HL-60 (cell line): ENCODE measurements at regions not wholly inside any gene's neighbourhood (a gene's known extent, or its start where the extent isn't known, plus 50 kb on each side); places are given as distances from the start of the nearest gene placed in this dataset.
"Not testable (repeated sequence)": the region's sequence is repeated elsewhere in the genome, so short reads cannot be mapped to it uniquely, and the experiment has no call there.

Experiments
- DNase-seq, 2 experiments: peaks; one replicate each; pipeline ENCODE4 v3.0.0-alpha.2; 2010 to 2020; ENCODE audit warnings: low read depth in 1 of 2, low spot score in 1 of 2
- H3K27ac ChIP-seq: fragments of 250-450 bp; sonication (Bioruptor Pico); replicated peaks from 2 replicates; pipeline ENCODE4 v1.5.1; 2020; ENCODE audit warnings: mild to moderate bottlenecking, moderate library complexity
- H3K27me3 ChIP-seq: fragments of 250-450 bp; sonication (Bioruptor Pico); 2 replicates; pipeline ENCODE4 v1.5.1; 2021; ENCODE audit warnings: mild to moderate bottlenecking, moderate library complexity; ENCODE audit not compliant: insufficient read depth, poor library complexity, severe bottlenecking
- H3K4me3 ChIP-seq: replicated peaks from 2 replicates; pipeline ENCODE4 v1.5.1; 2011; ENCODE audit warnings: mild to moderate bottlenecking, control low read depth, low read length; ENCODE audit not compliant: insufficient read depth
- GABPA ChIP-seq: IDR thresholded peaks from 2 replicates; pipeline ENCODE4 v1.6.1; 2012; ENCODE audit warnings: low read depth
- POLR2AphosphoS5 ChIP-seq: IDR thresholded peaks from 2 replicates; pipeline ENCODE4 v1.6.1; 2012; ENCODE audit warnings: low read depth
- SPI1 ChIP-seq: IDR thresholded peaks from 2 replicates; pipeline ENCODE4 v1.6.1; 2012; ENCODE audit warnings: low read depth, mild to moderate bottlenecking, borderline replicate concordance
- TF ChIP-seq, protein P1 (sequence below): IDR thresholded peaks from 2 replicates; pipeline ENCODE4 v1.6.1; 2012; ENCODE audit warnings: low read depth; ENCODE audit not compliant: insufficient replicate concordance
- TF ChIP-seq, protein P2 (sequence below): IDR thresholded peaks from one replicate; pipeline ENCODE4 v1.5.1; 2011; ENCODE audit warnings: low read length, control low read depth, inconsistent platforms; ENCODE audit not compliant: insufficient read depth

DNA sequence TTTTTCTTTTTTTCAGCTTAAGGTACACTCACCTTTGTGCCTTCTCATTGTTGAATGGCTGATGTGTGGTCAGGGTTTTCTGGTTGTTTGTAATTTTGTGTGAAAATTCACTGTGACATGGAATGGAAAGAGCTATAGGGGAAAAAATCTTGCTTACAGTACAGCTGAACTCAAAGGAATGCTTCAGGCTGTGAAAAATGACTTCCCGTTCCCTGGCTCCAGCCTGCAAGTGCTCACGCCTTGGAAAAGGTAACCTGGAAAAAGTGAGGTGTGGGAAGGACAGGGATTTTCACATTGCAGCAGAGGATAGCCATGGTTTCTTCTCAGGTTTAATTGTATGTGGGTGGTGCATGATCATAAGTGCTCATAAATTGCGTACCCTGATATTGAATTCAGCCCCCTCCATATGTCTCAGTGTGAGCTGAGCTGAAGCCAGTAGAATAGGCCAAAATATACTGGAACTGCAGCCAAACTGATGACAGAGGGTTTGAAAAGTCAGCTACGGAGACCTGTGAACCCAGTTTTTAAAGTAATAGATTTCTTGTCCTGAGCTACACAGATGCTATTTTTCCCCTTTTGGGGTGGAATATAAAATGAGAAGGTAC, 228.7 kb upstream of the RASGRP1 start:
- TF ChIP-seq POLR2AphosphoS5: no peak
- TF ChIP-seq, protein P1, sequence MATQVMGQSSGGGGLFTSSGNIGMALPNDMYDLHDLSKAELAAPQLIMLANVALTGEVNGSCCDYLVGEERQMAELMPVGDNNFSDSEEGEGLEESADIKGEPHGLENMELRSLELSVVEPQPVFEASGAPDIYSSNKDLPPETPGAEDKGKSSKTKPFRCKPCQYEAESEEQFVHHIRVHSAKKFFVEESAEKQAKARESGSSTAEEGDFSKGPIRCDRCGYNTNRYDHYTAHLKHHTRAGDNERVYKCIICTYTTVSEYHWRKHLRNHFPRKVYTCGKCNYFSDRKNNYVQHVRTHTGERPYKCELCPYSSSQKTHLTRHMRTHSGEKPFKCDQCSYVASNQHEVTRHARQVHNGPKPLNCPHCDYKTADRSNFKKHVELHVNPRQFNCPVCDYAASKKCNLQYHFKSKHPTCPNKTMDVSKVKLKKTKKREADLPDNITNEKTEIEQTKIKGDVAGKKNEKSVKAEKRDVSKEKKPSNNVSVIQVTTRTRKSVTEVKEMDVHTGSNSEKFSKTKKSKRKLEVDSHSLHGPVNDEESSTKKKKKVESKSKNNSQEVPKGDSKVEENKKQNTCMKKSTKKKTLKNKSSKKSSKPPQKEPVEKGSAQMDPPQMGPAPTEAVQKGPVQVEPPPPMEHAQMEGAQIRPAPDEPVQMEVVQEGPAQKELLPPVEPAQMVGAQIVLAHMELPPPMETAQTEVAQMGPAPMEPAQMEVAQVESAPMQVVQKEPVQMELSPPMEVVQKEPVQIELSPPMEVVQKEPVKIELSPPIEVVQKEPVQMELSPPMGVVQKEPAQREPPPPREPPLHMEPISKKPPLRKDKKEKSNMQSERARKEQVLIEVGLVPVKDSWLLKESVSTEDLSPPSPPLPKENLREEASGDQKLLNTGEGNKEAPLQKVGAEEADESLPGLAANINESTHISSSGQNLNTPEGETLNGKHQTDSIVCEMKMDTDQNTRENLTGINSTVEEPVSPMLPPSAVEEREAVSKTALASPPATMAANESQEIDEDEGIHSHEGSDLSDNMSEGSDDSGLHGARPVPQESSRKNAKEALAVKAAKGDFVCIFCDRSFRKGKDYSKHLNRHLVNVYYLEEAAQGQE: no peak
- TF ChIP-seq, protein P2, sequence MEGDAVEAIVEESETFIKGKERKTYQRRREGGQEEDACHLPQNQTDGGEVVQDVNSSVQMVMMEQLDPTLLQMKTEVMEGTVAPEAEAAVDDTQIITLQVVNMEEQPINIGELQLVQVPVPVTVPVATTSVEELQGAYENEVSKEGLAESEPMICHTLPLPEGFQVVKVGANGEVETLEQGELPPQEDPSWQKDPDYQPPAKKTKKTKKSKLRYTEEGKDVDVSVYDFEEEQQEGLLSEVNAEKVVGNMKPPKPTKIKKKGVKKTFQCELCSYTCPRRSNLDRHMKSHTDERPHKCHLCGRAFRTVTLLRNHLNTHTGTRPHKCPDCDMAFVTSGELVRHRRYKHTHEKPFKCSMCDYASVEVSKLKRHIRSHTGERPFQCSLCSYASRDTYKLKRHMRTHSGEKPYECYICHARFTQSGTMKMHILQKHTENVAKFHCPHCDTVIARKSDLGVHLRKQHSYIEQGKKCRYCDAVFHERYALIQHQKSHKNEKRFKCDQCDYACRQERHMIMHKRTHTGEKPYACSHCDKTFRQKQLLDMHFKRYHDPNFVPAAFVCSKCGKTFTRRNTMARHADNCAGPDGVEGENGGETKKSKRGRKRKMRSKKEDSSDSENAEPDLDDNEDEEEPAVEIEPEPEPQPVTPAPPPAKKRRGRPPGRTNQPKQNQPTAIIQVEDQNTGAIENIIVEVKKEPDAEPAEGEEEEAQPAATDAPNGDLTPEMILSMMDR: no peak
- no peak for TF ChIP-seq SPI1
- no peak for TF ChIP-seq GABPA
- DNase-seq: no peak
- H3K4me3 ChIP-seq: no peak overlapping the region
- no peak overlapping the region for H3K27ac ChIP-seq
- H3K27me3 ChIP-seq: no peaks in the 10 kb centered on the region

DNA sequence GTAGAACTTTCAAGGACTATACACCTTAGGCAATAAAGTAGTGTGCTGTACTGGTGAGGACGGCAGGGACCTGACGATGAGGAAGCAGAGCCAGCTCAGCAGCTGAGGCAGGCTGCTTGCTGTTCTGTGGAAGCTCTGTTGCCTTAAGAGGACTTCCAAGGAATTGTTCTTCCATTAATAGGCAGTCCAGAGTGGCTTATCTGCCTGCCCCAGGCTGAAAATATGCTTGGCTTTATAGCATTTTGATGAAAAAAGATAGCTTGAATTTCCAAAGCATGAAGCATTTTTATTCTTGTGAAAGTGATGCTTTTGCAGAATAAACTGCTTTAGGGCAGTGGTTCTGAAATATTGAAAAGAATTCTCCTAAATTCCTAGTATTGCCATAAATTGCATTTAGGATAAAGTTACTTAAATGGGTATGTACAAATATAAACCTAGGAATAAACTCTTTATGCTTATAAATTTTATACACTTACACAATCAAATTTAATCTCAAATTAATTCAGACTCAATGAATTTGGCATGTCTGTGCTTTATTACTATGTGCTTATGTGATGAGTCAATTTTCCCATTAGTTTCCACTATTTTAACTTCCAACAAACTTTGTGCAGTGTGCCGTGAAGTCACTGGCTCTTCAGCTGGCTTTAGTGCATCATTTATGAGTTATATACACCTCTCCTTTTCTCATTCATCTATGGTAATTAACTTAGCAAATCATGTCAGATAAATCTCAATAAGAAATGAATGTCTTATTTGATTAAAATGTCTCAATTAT, 231.0 kb upstream of the RASGRP1 start:
- Histone ChIP-seq H3K27ac (no peak overlapping the region), H3K27me3 (no peaks in the 10 kb centered on the region), H3K4me3 (no peak overlapping the region)
- no peak for TF ChIP-seq GABPA
- no peak for TF ChIP-seq POLR2AphosphoS5
- TF ChIP-seq SPI1: no peak
- TF ChIP-seq, protein P1: no peak
- TF ChIP-seq, protein P2: no peak
- no peak for DNase-seq

DNA sequence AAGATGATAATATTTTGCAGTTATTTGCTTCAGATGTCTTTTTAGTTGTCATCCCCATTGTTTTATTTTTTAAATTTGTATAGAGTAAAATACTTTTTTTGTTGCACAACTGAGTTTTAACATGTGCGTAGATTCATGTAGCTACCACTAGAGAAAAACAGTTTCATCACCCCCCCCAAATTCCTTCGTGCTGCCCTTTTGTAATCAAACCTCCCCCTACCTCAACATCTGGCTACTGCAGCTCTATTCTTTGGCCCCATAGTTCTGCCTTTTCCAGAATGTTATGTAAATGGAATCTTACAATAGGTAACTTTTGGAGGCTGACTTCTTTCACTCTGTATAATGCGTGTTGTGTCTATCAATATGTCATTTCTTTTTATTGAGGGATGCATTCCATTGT, 232.0 kb upstream of the RASGRP1 start:
- DNase-seq: no peak
- no peak overlapping the region for H3K27ac ChIP-seq
- TF ChIP-seq GABPA: no peak
- TF ChIP-seq POLR2AphosphoS5: no peak
- TF ChIP-seq, protein P1: no peak
- no peak for TF ChIP-seq SPI1
- TF ChIP-seq, protein P2: no peak
- H3K27me3 ChIP-seq: no peaks in the 10 kb centered on the region
- no peak overlapping the region for H3K4me3 ChIP-seq

DNA sequence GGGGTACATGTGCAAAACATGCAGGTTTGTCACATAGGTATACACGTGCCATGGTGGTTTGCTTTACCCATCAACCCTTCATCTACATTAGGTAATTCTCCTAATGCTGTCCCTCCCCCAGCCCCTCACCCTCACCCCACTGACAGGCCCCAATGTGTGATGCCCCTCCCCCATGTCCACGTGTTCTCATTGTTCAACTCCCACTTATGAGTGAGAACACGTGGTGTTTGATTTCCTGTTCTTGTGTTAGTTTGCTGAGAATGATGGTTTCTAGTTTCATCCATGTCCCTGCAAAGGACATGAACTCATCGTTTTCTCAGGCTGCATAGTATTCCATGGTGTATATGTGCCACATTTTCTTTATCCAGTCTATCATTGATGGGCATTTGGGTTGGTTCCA, 232.9 kb upstream of the RASGRP1 start:
- not testable (repeated sequence) for DNase-seq, H3K4me3 ChIP-seq, H3K27me3 ChIP-seq, H3K27ac ChIP-seq
